Upper lobe of right lung (tissue), 1 donor: ENCODE measurements at regions not wholly inside any gene's neighbourhood (a gene's known extent, or its start where the extent isn't known, plus 50 kb on each side); places are given as distances from the start of the nearest gene placed in this dataset.

Source experiments
- ATAC-seq: fragments of 200-7000 bp; cut with Tn5 transposase; one replicate; pipeline ENCODE4 v1.9.1; 2020; ENCODE audit warnings: mild to moderate bottlenecking, moderate library complexity
- DNase-seq: peaks from one replicate; pipeline ENCODE4 v3.0.0-alpha.2; 2020
- H3K27ac ChIP-seq: fragments of 200-600 bp; one replicate; pipeline ENCODE4 v1.8.0; 2022
- H3K27me3 ChIP-seq: fragments of 200-600 bp; one replicate; pipeline ENCODE4 v1.8.0; 2022; ENCODE audit warnings: mild to moderate bottlenecking
- H3K36me3 ChIP-seq: fragments of 200-600 bp; one replicate; pipeline ENCODE4 v1.8.0; 2022
- H3K4me1 ChIP-seq: fragments of 200-600 bp; one replicate; pipeline ENCODE4 v1.8.0; 2022
- H3K4me3 ChIP-seq: fragments of 200-600 bp; one replicate; pipeline ENCODE4 v1.8.0; 2022; ENCODE audit warnings: mild to moderate bottlenecking
- H3K9me3 ChIP-seq: fragments of 200-600 bp; one replicate; pipeline ENCODE4 v1.8.0; 2022
- CTCF ChIP-seq: fragments of 200-600 bp; IDR thresholded peaks from one replicate; pipeline ENCODE4 v1.8.0; 2022; ENCODE audit warnings: antibody characterized with exemption
- intact Hi-C: fragments of 100-400 bp; cut with DNase I; formaldehyde crosslinking; loops from one replicate; pipeline ENCODE4 v1.11.0; 2022
- donor health status: DM: no; HTN: yes; CAD: no; lungs with severe emphysema.

- Histone ChIP-seq H3K27me3 (peaks cover 34% of the 10 kb centered on the region), H3K4me3 (peak overlapping the region; percentile 56), H3K27ac (no peak overlapping the region), H3K36me3 (no peaks in the 10 kb centered on the region), H3K4me1 (peaks cover 28% of the 10 kb centered on the region), H3K9me3 (no peaks in the 10 kb centered on the region)
- TF ChIP-seq CTCF = no peak
- intact Hi-C loops = no loop called here
- peak; percentile 72 for DNase-seq
- peak; percentile 69 for ATAC-seq
Observed at GRCh38 chr6:21664314-21665109, 71.0 kb downstream of the SOX4 start.

- H3K4me1 ChIP-seq = peaks cover 28% of the 10 kb centered on the region
- DNase-seq (no peak), ATAC-seq (no peak)
- H3K27ac ChIP-seq = no peak overlapping the region
- H3K4me3 ChIP-seq = peak overlapping the region; percentile 56
- intact Hi-C loops = no loop called here
- no peaks in the 10 kb centered on the region for H3K9me3 ChIP-seq
- H3K36me3 ChIP-seq = no peaks in the 10 kb centered on the region
- H3K27me3 ChIP-seq = peaks cover 34% of the 10 kb centered on the region
- no peak for TF ChIP-seq CTCF
Observed at GRCh38 chr6:21665110-21665391, 71.5 kb downstream of the SOX4 start.

- no peak for DNase-seq
- intact Hi-C loops = no loop called here
- peaks cover 34% of the 10 kb centered on the region for H3K27me3 ChIP-seq
- peak; percentile 13 for ATAC-seq
- no peak for TF ChIP-seq CTCF
- H3K27ac ChIP-seq = no peak overlapping the region
- H3K4me3 ChIP-seq = peak overlapping the region; percentile 56
- H3K9me3 ChIP-seq = no peaks in the 10 kb centered on the region
- no peaks in the 10 kb centered on the region for H3K36me3 ChIP-seq
- peaks cover 28% of the 10 kb centered on the region for H3K4me1 ChIP-seq
Observed at GRCh38 chr6:21665392-21666200, 72.0 kb downstream of the SOX4 start.

GRCh38 chr6:21666201-21666691 is 72.7 kb downstream of the SOX4 start:
- intact Hi-C loops = no loop called here
- no peak for DNase-seq

More at GRCh38 chr6:21666201-21666691, 72.7 kb downstream of the SOX4 start:
- Histone ChIP-seq H3K27me3 (peaks cover 34% of the 10 kb centered on the region), H3K9me3 (no peaks in the 10 kb centered on the region), H3K36me3 (no peaks in the 10 kb centered on the region), H3K4me1 (peaks cover 28% of the 10 kb centered on the region), H3K4me3 (peak overlapping the region; percentile 56), H3K27ac (peak overlapping the region; percentile 42)
- peak; percentile 36 for ATAC-seq
- TF ChIP-seq CTCF = no peak
